HepG2 (cell line): ENCODE measurements at regions not wholly inside any gene's neighbourhood (a gene's known extent, or its start where the extent isn't known, plus 50 kb on each side); places are given as distances from the start of the nearest gene placed in this dataset.
"Not testable (repeated sequence)": the region's sequence is repeated elsewhere in the genome, so short reads cannot be mapped to it uniquely, and the experiment has no call there.

Source experiments
- CAMTA2 ChIP-seq: sonication (generic); formaldehyde crosslinking; IDR thresholded peaks from 2 replicates; pipeline ENCODE4 v1.4.0; 2020; ENCODE audit warnings: mild to moderate bottlenecking, missing genetic modification reagents, borderline replicate concordance
- EZH2 ChIP-seq: conservative IDR thresholded peaks from 2 replicates; pipeline ENCODE4 v1.6.1; 2012; ENCODE audit warnings: mild to moderate bottlenecking, low read depth, low read length, moderate library complexity
- POLR2A ChIP-seq, 2 experiments: IDR thresholded peaks; 2 replicates each; pipeline ENCODE4 v1.6.1; 2011; ENCODE audit warnings: low read depth in 2 of 2, low read length in 2 of 2, mild to moderate bottlenecking in 1 of 2, moderate library complexity in 1 of 2; ENCODE audit not compliant: insufficient read depth in 1 of 2
- RAD21 ChIP-seq: fragments of 450-650 bp; formaldehyde crosslinking; IDR thresholded peaks from 2 replicates; pipeline ENCODE4 v1.5.0; 2020; ENCODE audit warnings: mild to moderate bottlenecking
- SAFB2 ChIP-seq: sonication (generic); formaldehyde crosslinking; IDR thresholded peaks from 2 replicates; pipeline ENCODE4 v1.5.1; 2020; ENCODE audit warnings: missing genetic modification reagents, low read depth, mild to moderate bottlenecking, borderline replicate concordance
- ZNF589 ChIP-seq: sonication (generic); formaldehyde crosslinking; conservative IDR thresholded peaks from 2 replicates; pipeline ENCODE4 v1.8.0; 2022; ENCODE audit warnings: mild to moderate bottlenecking, moderate library complexity, missing genetic modification reagents
- TF ChIP-seq, protein P1 (sequence below): sonication (generic); formaldehyde crosslinking; IDR thresholded peaks from 2 replicates; pipeline ENCODE4 v1.4.0; 2020; ENCODE audit warnings: missing genetic modification reagents
- TF ChIP-seq, protein P2 (sequence below): IDR thresholded peaks from 2 replicates; pipeline ENCODE4 v1.6.1; 2016; ENCODE audit warnings: missing compliant biosample characterization, missing genetic modification reagents, borderline replicate concordance
- TF ChIP-seq, protein P3 (sequence below): IDR thresholded peaks from 2 replicates; pipeline ENCODE4 v1.6.1; 2016; ENCODE audit warnings: low read depth
- TF ChIP-seq, protein P4 (sequence below): sonication (generic); formaldehyde crosslinking; conservative IDR thresholded peaks from 2 replicates; pipeline ENCODE4 v1.4.0; 2020; ENCODE audit warnings: missing genetic modification reagents
- TF ChIP-seq, protein P5 (sequence below): sonication (generic); formaldehyde crosslinking; IDR thresholded peaks from 2 replicates; pipeline ENCODE4 v1.5.0; 2020; ENCODE audit warnings: missing genetic modification reagents

DNA sequence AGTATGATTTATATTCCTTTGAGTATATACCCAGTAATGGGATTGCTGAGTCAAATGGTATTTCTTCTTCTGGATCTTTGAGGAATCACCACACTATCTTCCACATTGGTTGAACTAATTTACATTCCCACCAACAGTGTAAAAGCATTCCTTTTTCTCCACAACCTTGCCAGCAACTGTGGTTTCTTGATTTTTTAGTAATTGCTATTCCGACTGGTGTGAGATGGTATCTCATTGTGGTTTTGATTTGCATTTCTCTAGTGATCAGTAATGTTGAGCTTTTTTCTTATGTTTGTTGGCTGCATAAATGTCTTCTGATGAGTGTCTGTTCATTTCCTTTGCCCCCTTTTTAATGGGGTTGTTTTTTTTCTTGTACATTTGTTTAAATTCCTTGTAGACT is 228.3 kb downstream of the BTBD3 start:
- TF ChIP-seq POLR2A (IDR thresholded peaks at IDR 0.05; ENCODE audit: insufficient read depth in 1 of 2, low read depth in 2 of 2, low read length in 2 of 2); CAMTA2 (CRISPR knock-in tag); EZH2; SAFB2; RAD21 (CRISPR knock-in tag); ZNF589 (CRISPR knock-in tag): not testable (repeated sequence)
- TF ChIP-seq, protein P1, sequence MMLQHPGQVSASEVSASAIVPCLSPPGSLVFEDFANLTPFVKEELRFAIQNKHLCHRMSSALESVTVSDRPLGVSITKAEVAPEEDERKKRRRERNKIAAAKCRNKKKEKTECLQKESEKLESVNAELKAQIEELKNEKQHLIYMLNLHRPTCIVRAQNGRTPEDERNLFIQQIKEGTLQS (CRISPR knock-in tag) = not testable (repeated sequence)
- TF ChIP-seq, protein P2, sequence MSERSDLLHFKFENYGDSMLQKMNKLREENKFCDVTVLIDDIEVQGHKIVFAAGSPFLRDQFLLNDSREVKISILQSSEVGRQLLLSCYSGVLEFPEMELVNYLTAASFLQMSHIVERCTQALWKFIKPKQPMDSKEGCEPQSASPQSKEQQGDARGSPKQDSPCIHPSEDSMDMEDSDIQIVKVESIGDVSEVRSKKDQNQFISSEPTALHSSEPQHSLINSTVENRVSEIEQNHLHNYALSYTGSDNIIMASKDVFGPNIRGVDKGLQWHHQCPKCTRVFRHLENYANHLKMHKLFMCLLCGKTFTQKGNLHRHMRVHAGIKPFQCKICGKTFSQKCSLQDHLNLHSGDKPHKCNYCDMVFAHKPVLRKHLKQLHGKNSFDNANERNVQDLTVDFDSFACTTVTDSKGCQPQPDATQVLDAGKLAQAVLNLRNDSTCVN = not testable (repeated sequence)
- TF ChIP-seq, protein P3, sequence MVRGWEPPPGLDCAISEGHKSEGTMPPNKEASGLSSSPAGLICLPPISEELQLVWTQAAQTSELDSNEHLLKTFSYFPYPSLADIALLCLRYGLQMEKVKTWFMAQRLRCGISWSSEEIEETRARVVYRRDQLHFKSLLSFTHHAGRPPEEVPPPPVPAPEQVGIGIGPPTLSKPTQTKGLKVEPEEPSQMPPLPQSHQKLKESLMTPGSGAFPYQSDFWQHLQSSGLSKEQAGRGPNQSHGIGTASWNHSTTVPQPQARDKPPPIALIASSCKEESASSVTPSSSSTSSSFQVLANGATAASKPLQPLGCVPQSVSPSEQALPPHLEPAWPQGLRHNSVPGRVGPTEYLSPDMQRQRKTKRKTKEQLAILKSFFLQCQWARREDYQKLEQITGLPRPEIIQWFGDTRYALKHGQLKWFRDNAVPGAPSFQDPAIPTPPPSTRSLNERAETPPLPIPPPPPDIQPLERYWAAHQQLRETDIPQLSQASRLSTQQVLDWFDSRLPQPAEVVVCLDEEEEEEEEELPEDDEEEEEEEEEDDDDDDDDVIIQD (CRISPR knock-in tag) = not testable (repeated sequence)
- TF ChIP-seq, protein P4, sequence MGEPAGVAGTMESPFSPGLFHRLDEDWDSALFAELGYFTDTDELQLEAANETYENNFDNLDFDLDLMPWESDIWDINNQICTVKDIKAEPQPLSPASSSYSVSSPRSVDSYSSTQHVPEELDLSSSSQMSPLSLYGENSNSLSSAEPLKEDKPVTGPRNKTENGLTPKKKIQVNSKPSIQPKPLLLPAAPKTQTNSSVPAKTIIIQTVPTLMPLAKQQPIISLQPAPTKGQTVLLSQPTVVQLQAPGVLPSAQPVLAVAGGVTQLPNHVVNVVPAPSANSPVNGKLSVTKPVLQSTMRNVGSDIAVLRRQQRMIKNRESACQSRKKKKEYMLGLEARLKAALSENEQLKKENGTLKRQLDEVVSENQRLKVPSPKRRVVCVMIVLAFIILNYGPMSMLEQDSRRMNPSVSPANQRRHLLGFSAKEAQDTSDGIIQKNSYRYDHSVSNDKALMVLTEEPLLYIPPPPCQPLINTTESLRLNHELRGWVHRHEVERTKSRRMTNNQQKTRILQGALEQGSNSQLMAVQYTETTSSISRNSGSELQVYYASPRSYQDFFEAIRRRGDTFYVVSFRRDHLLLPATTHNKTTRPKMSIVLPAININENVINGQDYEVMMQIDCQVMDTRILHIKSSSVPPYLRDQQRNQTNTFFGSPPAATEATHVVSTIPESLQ = not testable (repeated sequence)
- TF ChIP-seq, protein P5, sequence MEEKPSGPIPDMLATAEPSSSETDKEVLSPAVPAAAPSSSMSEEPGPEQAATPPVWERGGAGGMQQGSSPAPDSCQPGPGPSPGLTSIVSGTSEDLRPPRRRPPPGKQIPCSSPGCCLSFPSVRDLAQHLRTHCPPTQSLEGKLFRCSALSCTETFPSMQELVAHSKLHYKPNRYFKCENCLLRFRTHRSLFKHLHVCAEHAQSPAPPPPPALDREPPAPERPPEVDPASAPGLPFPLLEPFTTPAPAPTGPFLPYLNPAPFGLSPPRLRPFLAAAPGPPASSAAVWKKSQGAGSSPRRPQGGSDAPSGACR (CRISPR knock-in tag) = not testable (repeated sequence)
